Esophagus squamous epithelium (tissue), 4 donors: ENCODE measurements at regions not wholly inside any gene's neighbourhood (a gene's known extent, or its start where the extent isn't known, plus 50 kb on each side); places are given as distances from the start of the nearest gene placed in this dataset.

Experiments used
- CTCF ChIP-seq, 6 experiments: fragments of 450-650 bp in 4 of 6; fragments of 200-600 bp in 2 of 6; sonication (generic) in 2 of 6; IDR thresholded peaks; one replicate each; pipeline ENCODE4 v1.5.1; 2016 to 2019; ENCODE audit warnings: antibody characterized with exemption in 6 of 6, mild to moderate bottlenecking in 4 of 6, moderate library complexity in 4 of 6
- POLR2A ChIP-seq, 4 donors: fragments of 450-650 bp; IDR thresholded peaks; one replicate each; pipeline ENCODE4 v1.6.1; 2017; ENCODE audit warnings: antibody characterized with exemption in 4 of 4, mild to moderate bottlenecking in 4 of 4, moderate library complexity in 3 of 4

GRCh38 chr6:21895555-21895954 lies 302.0 kb downstream of the SOX4 start:
- TF ChIP-seq CTCF (IDR thresholded peaks at IDR 0.05) (no peak), POLR2A (IDR thresholded peaks at IDR 0.05) (no peak)
